Activated T-cell treated with anti-CD3 and anti-CD28 coated beads for 24 hours (primary cell): ENCODE measurements at regions not wholly inside any gene's neighbourhood (a gene's known extent, or its start where the extent isn't known, plus 50 kb on each side); places are given as distances from the start of the nearest gene placed in this dataset.
A peak's percentile ranks its signal among the peaks of the same experiment; 100 is the strongest.

Experiments
- DNase-seq: peaks from one replicate; pipeline ENCODE4 v3.0.0-alpha.2; 2020; ENCODE audit warnings: low read depth

GRCh38 chr2:120677221-120677620 lies 58.4 kb upstream of the GLI2 start:
- DNase-seq: no peak

GRCh38 chr2:120677696-120678247 lies 57.9 kb upstream of the GLI2 start:
- no peak for DNase-seq

GRCh38 chr2:120678251-120678650 lies 57.4 kb upstream of the GLI2 start:
- no peak for DNase-seq

GRCh38 chr2:120678926-120679325 lies 56.7 kb upstream of the GLI2 start:
- DNase-seq: no peak

GRCh38 chr2:120679526-120679925 lies 56.1 kb upstream of the GLI2 start:
- no peak for DNase-seq

- peak; percentile 58 for DNase-seq
These were observed 55.4 kb upstream of the GLI2 start for GRCh38 chr2:120680136-120680761.

GRCh38 chr2:120681181-120681580 lies 54.5 kb upstream of the GLI2 start:
- no peak for DNase-seq

- DNase-seq: no peak
These were observed 53.9 kb upstream of the GLI2 start for GRCh38 chr2:120681696-120682288.

GRCh38 chr2:120682654-120683053 lies 53.0 kb upstream of the GLI2 start:
- DNase-seq: no peak

- no peak for DNase-seq
These were observed 52.6 kb upstream of the GLI2 start for GRCh38 chr2:120683081-120683480.

- no peak for DNase-seq
These were observed 52.0 kb upstream of the GLI2 start for GRCh38 chr2:120683701-120684100.

- DNase-seq: no peak
These were observed 51.2 kb upstream of the GLI2 start for GRCh38 chr2:120684289-120685065.

- DNase-seq: no peak
These were observed 50.3 kb upstream of the GLI2 start for GRCh38 chr2:120685066-120685973.
